Activated T-cell treated with anti-CD3 and anti-CD28 coated beads, Interleukin-2, amount 50 U/mL, for 24 hours (primary cell): ENCODE measurements at regions not wholly inside any gene's neighbourhood (a gene's known extent, or its start where the extent isn't known, plus 50 kb on each side); places are given as distances from the start of the nearest gene placed in this dataset.

Experiments
- DNase-seq: peaks from one replicate; pipeline ENCODE4 v3.0.0-alpha.2; 2020
- H3K27ac Mint-ChIP-seq: 2 replicates; pipeline ENCODE4 v1.8.0; 2020; ENCODE audit warnings: mild to moderate bottlenecking, mixed read lengths
- H3K27me3 Mint-ChIP-seq: 2 replicates; pipeline ENCODE4 v1.8.0; 2020; ENCODE audit warnings: mixed read lengths
- H3K36me3 Mint-ChIP-seq: 2 replicates; pipeline ENCODE4 v1.8.0; 2020; ENCODE audit warnings: low read depth, mixed read lengths
- H3K4me1 Mint-ChIP-seq: 2 replicates; pipeline ENCODE4 v1.8.0; 2020; ENCODE audit warnings: low read depth, mixed read lengths
- H3K4me3 Mint-ChIP-seq: 2 replicates; pipeline ENCODE4 v1.8.0; 2020; ENCODE audit warnings: mild to moderate bottlenecking, moderate library complexity, mixed read lengths
- H3K9me3 Mint-ChIP-seq: 2 replicates; pipeline ENCODE4 v1.8.0; 2020; ENCODE audit warnings: mixed read lengths

GRCh38 chr7:20035279-20035875, 181.8 kb downstream of the MACC1 start:
- H3K27ac Mint-ChIP-seq: no peak overlapping the region
- no peaks in the 10 kb centered on the region for H3K4me1 Mint-ChIP-seq
- no peak overlapping the region for H3K4me3 Mint-ChIP-seq
- no peaks in the 10 kb centered on the region for H3K9me3 Mint-ChIP-seq
- H3K27me3 Mint-ChIP-seq: no peaks in the 10 kb centered on the region
- no peaks in the 10 kb centered on the region for H3K36me3 Mint-ChIP-seq
- no peak for DNase-seq

- Mint-ChIP-seq H3K27ac (no peak overlapping the region), H3K4me1 (no peaks in the 10 kb centered on the region), H3K36me3 (no peaks in the 10 kb centered on the region), H3K27me3 (no peaks in the 10 kb centered on the region), H3K9me3 (no peaks in the 10 kb centered on the region), H3K4me3 (no peak overlapping the region)
- DNase-seq: no peak
Measured at GRCh38 chr7:20033621-20034400, 183.4 kb downstream of the MACC1 start.

GRCh38 chr7:20032741-20033140, 184.4 kb downstream of the MACC1 start:
- H3K4me1 Mint-ChIP-seq: no peaks in the 10 kb centered on the region
- no peak for DNase-seq
- H3K9me3 Mint-ChIP-seq: no peaks in the 10 kb centered on the region
- H3K27ac Mint-ChIP-seq: no peak overlapping the region
- H3K4me3 Mint-ChIP-seq: no peak overlapping the region
- H3K36me3 Mint-ChIP-seq: no peaks in the 10 kb centered on the region
- no peaks in the 10 kb centered on the region for H3K27me3 Mint-ChIP-seq

- no peak for DNase-seq
Measured at GRCh38 chr7:20030915-20031362, 186.2 kb downstream of the MACC1 start.

GRCh38 chr7:20030417-20030816, 186.8 kb downstream of the MACC1 start:
- H3K27me3 Mint-ChIP-seq: no peaks in the 10 kb centered on the region
- no peaks in the 10 kb centered on the region for H3K4me1 Mint-ChIP-seq
- no peaks in the 10 kb centered on the region for H3K36me3 Mint-ChIP-seq
- no peak overlapping the region for H3K27ac Mint-ChIP-seq
- H3K9me3 Mint-ChIP-seq: no peaks in the 10 kb centered on the region
- H3K4me3 Mint-ChIP-seq: no peak overlapping the region
- no peak for DNase-seq

More at GRCh38 chr7:20030915-20031362, 186.2 kb downstream of the MACC1 start:
- Mint-ChIP-seq H3K4me1 (no peaks in the 10 kb centered on the region), H3K9me3 (no peaks in the 10 kb centered on the region), H3K27me3 (no peaks in the 10 kb centered on the region), H3K36me3 (no peaks in the 10 kb centered on the region), H3K27ac (no peak overlapping the region), H3K4me3 (no peak overlapping the region)

- Mint-ChIP-seq H3K4me1 (no peaks in the 10 kb centered on the region), H3K4me3 (no peak overlapping the region), H3K27me3 (no peaks in the 10 kb centered on the region), H3K36me3 (no peaks in the 10 kb centered on the region), H3K9me3 (no peaks in the 10 kb centered on the region), H3K27ac (no peak overlapping the region)
- DNase-seq: no peak
Measured at GRCh38 chr7:20026762-20027161, 190.4 kb downstream of the MACC1 start.

- no peaks in the 10 kb centered on the region for H3K27me3 Mint-ChIP-seq
- H3K9me3 Mint-ChIP-seq: no peaks in the 10 kb centered on the region
- DNase-seq: no peak
Measured at GRCh38 chr7:20021831-20022230, 195.4 kb downstream of the MACC1 start.

GRCh38 chr7:20021066-20021465, 196.1 kb downstream of the MACC1 start:
- DNase-seq: no peak
- no peaks in the 10 kb centered on the region for H3K27me3 Mint-ChIP-seq
- H3K36me3 Mint-ChIP-seq: no peaks in the 10 kb centered on the region
- no peaks in the 10 kb centered on the region for H3K4me1 Mint-ChIP-seq
- H3K4me3 Mint-ChIP-seq: no peak overlapping the region
- H3K27ac Mint-ChIP-seq: no peak overlapping the region
- no peaks in the 10 kb centered on the region for H3K9me3 Mint-ChIP-seq

More at GRCh38 chr7:20021831-20022230, 195.4 kb downstream of the MACC1 start:
- no peaks in the 10 kb centered on the region for H3K4me1 Mint-ChIP-seq
- H3K36me3 Mint-ChIP-seq: no peaks in the 10 kb centered on the region
- no peak overlapping the region for H3K4me3 Mint-ChIP-seq
- H3K27ac Mint-ChIP-seq: no peak overlapping the region

GRCh38 chr7:20019757-20020432, 197.3 kb downstream of the MACC1 start:
- Mint-ChIP-seq H3K36me3 (no peaks in the 10 kb centered on the region), H3K4me3 (no peak overlapping the region), H3K27ac (no peak overlapping the region), H3K27me3 (no peaks in the 10 kb centered on the region), H3K9me3 (no peaks in the 10 kb centered on the region), H3K4me1 (no peaks in the 10 kb centered on the region)
- DNase-seq: no peak

GRCh38 chr7:20016669-20017068, 200.5 kb downstream of the MACC1 start:
- H3K4me1 Mint-ChIP-seq: no peaks in the 10 kb centered on the region
- H3K36me3 Mint-ChIP-seq: no peaks in the 10 kb centered on the region
- no peaks in the 10 kb centered on the region for H3K27me3 Mint-ChIP-seq
- DNase-seq: no peak
- no peaks in the 10 kb centered on the region for H3K9me3 Mint-ChIP-seq
- H3K4me3 Mint-ChIP-seq: no peak overlapping the region
- no peak overlapping the region for H3K27ac Mint-ChIP-seq

- peaks cover 2% of the 10 kb centered on the region for H3K9me3 Mint-ChIP-seq
- no peaks in the 10 kb centered on the region for H3K36me3 Mint-ChIP-seq
- no peak overlapping the region for H3K4me3 Mint-ChIP-seq
Measured at GRCh38 chr7:20013536-20013935, 203.6 kb downstream of the MACC1 start.

GRCh38 chr7:20012100-20012499, 205.1 kb downstream of the MACC1 start:
- no peak for DNase-seq
- no peaks in the 10 kb centered on the region for H3K36me3 Mint-ChIP-seq
- no peak overlapping the region for H3K4me3 Mint-ChIP-seq
- H3K27me3 Mint-ChIP-seq: no peaks in the 10 kb centered on the region
- no peaks in the 10 kb centered on the region for H3K4me1 Mint-ChIP-seq
- peaks cover 2% of the 10 kb centered on the region for H3K9me3 Mint-ChIP-seq
- no peak overlapping the region for H3K27ac Mint-ChIP-seq

More at GRCh38 chr7:20013536-20013935, 203.6 kb downstream of the MACC1 start:
- H3K4me1 Mint-ChIP-seq: no peaks in the 10 kb centered on the region
- H3K27ac Mint-ChIP-seq: no peak overlapping the region
- H3K27me3 Mint-ChIP-seq: no peaks in the 10 kb centered on the region
- no peak for DNase-seq

GRCh38 chr7:20010877-20011276, 206.3 kb downstream of the MACC1 start:
- no peak overlapping the region for H3K27ac Mint-ChIP-seq
- H3K4me1 Mint-ChIP-seq: no peaks in the 10 kb centered on the region
- no peaks in the 10 kb centered on the region for H3K36me3 Mint-ChIP-seq
- DNase-seq: no peak
- no peak overlapping the region for H3K4me3 Mint-ChIP-seq
- H3K27me3 Mint-ChIP-seq: no peaks in the 10 kb centered on the region
- peaks cover 2% of the 10 kb centered on the region for H3K9me3 Mint-ChIP-seq

GRCh38 chr7:20007510-20007909, 209.7 kb downstream of the MACC1 start:
- H3K27me3 Mint-ChIP-seq: no peaks in the 10 kb centered on the region
- no peak for DNase-seq
- peaks cover 2% of the 10 kb centered on the region for H3K9me3 Mint-ChIP-seq
- no peaks in the 10 kb centered on the region for H3K4me1 Mint-ChIP-seq
- H3K36me3 Mint-ChIP-seq: no peaks in the 10 kb centered on the region
- no peak overlapping the region for H3K27ac Mint-ChIP-seq
- no peak overlapping the region for H3K4me3 Mint-ChIP-seq

- Mint-ChIP-seq H3K27ac (no peak overlapping the region), H3K27me3 (no peaks in the 10 kb centered on the region), H3K4me1 (no peaks in the 10 kb centered on the region), H3K36me3 (no peaks in the 10 kb centered on the region), H3K9me3 (peaks cover 2% of the 10 kb centered on the region), H3K4me3 (no peak overlapping the region)
- no peak for DNase-seq
Measured at GRCh38 chr7:20005081-20005480, 212.1 kb downstream of the MACC1 start.
